CD4-positive, alpha-beta T cell (primary cell): ENCODE measurements at regions not wholly inside any gene's neighbourhood (a gene's known extent, or its start where the extent isn't known, plus 50 kb on each side); places are given as distances from the start of the nearest gene placed in this dataset.

Experiments used
- ATAC-seq: fragments of 200-7000 bp; cut with Tn5 transposase; one replicate; pipeline ENCODE4 v1.10.0; 2022; ENCODE audit warnings: mild to moderate bottlenecking; ENCODE audit not compliant: poor library complexity
- CTCF ChIA-PET: fragments of 350-600 bp; sonication (Branson Sonifier 250); formaldehyde crosslinking; loops from one replicate; lab custom pipeline; 2021; ENCODE audit warnings: antibody characterized with exemption, inconsistent platforms; lab: Charles Lee
- POLR2A ChIA-PET: fragments of 350-600 bp; sonication (Branson Sonifier 250); formaldehyde crosslinking; loops from one replicate; lab custom pipeline; 2021; ENCODE audit warnings: antibody characterized with exemption, inconsistent platforms; lab: Charles Lee
- DNase-seq, 14 experiments: peaks; one replicate each; pipeline ENCODE4 v3.0.0-alpha.2; 2013 to 2020; ENCODE audit warnings: mixed read lengths in 2 of 14
- H3K27ac ChIP-seq, 2 donors: one replicate each; pipeline versions ENCODE4 v1.5.1 to v1.7.0; 2013; ENCODE audit warnings: low read length in 2 of 2, low read depth in 1 of 2, mild to moderate bottlenecking in 1 of 2
- H3K27me3 ChIP-seq, 2 experiments: 1 replicate in 1 of 2; 2 replicates in 1 of 2; pipeline versions ENCODE4 v1.6.1 to v1.7.0; 2013; ENCODE audit warnings: low read length in 2 of 2, control low read depth in 1 of 2, mild to moderate bottlenecking in 1 of 2, moderate library complexity in 1 of 2; ENCODE audit not compliant: insufficient read depth in 2 of 2, control insufficient read depth in 1 of 2
- H3K36me3 ChIP-seq: one replicate; pipeline ENCODE4 v1.6.1; 2013; ENCODE audit warnings: low read length, control low read depth; ENCODE audit not compliant: insufficient read depth
- H3K4me1 ChIP-seq: one replicate; pipeline ENCODE4 v1.6.1; 2013; ENCODE audit warnings: low read length, control low read depth; ENCODE audit not compliant: insufficient read depth
- H3K4me3 ChIP-seq: one replicate; pipeline ENCODE4 v1.5.1; 2013; ENCODE audit warnings: mild to moderate bottlenecking, low read length, moderate library complexity
- H3K9me3 ChIP-seq, 2 experiments: 1 replicate in 1 of 2; 2 replicates in 1 of 2; pipeline versions ENCODE4 v1.6.1 to v1.7.0; 2013; ENCODE audit warnings: low read length in 2 of 2, mild to moderate bottlenecking in 2 of 2, control low read depth in 1 of 2, moderate library complexity in 1 of 2; ENCODE audit not compliant: control insufficient read depth in 1 of 2, insufficient read depth in 1 of 2
- H3K27ac Mint-ChIP-seq: one replicate; pipeline ENCODE4 v1.8.0; 2020; ENCODE audit warnings: mixed read lengths
- H3K27me3 Mint-ChIP-seq: one replicate; pipeline ENCODE4 v1.8.0; 2021; ENCODE audit warnings: mixed read lengths
- H3K36me3 Mint-ChIP-seq: one replicate; pipeline ENCODE4 v1.8.0; 2021; ENCODE audit warnings: low read depth, mixed read lengths
- H3K4me1 Mint-ChIP-seq: one replicate; pipeline ENCODE4 v1.8.0; 2021; ENCODE audit warnings: low read depth, mixed read lengths
- H3K4me3 Mint-ChIP-seq: one replicate; pipeline ENCODE4 v1.8.0; 2020; ENCODE audit warnings: mild to moderate bottlenecking, mixed read lengths
- H3K9me3 Mint-ChIP-seq: one replicate; pipeline ENCODE4 v1.8.0; 2020; ENCODE audit warnings: mixed read lengths
- intact Hi-C, 2 experiments: fragments of 100-400 bp; cut with DNase I in 1 of 2; cut with micrococcal nuclease in 1 of 2; formaldehyde crosslinking; loops; one replicate each; pipeline versions ENCODE4 v1.15.1 to v1.9.0; 2023 to 2025; cut with DNase I, micrococcal nuclease
- TF ChIP-seq, protein P1 (sequence below): fragments of 200-600 bp; IDR thresholded peaks from one replicate; pipeline ENCODE4 v1.8.0; 2022; ENCODE audit warnings: antibody characterized with exemption, mild to moderate bottlenecking

DNA sequence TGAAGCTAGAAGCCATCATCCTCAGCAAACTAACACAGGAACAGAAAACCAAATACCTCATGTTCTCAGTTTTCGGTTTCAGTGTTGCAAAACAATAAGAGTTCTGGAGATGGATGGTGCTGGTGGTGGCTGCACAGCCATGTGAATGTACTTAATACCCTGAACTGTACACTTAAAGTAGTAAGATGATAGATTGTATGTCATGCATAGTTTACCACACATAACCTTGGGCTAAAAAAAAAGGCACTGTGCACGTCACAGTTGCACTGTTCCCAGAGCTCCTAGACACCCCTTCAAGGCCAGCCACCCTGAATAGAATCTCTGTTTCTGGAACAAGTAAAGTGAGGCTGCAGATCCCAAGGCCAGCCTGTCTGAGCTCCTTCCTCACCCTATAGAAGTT, 243.3 kb upstream of the IGF1R start:
- no peak overlapping the region for H3K27ac Mint-ChIP-seq
- ATAC-seq, result no peak
- no peaks in the 10 kb centered on the region for H3K36me3 ChIP-seq
- H3K9me3 Mint-ChIP-seq, result peaks cover 2% of the 10 kb centered on the region
- H3K4me1 Mint-ChIP-seq, result no peaks in the 10 kb centered on the region
- H3K27ac ChIP-seq, result no peak overlapping the region
- no peak overlapping the region for H3K4me3 Mint-ChIP-seq
- peaks cover 0 to 3% of the 10 kb centered on the region in 2 experiments for H3K9me3 ChIP-seq
- H3K4me3 ChIP-seq, result no peak overlapping the region
- peaks cover 0 to 2% of the 10 kb centered on the region in 2 experiments for H3K27me3 ChIP-seq
- ChIA-PET CTCF (no interaction called here), POLR2A (no interaction called here)
- intact Hi-C loops, result no loop called here
- TF ChIP-seq, protein P1, sequence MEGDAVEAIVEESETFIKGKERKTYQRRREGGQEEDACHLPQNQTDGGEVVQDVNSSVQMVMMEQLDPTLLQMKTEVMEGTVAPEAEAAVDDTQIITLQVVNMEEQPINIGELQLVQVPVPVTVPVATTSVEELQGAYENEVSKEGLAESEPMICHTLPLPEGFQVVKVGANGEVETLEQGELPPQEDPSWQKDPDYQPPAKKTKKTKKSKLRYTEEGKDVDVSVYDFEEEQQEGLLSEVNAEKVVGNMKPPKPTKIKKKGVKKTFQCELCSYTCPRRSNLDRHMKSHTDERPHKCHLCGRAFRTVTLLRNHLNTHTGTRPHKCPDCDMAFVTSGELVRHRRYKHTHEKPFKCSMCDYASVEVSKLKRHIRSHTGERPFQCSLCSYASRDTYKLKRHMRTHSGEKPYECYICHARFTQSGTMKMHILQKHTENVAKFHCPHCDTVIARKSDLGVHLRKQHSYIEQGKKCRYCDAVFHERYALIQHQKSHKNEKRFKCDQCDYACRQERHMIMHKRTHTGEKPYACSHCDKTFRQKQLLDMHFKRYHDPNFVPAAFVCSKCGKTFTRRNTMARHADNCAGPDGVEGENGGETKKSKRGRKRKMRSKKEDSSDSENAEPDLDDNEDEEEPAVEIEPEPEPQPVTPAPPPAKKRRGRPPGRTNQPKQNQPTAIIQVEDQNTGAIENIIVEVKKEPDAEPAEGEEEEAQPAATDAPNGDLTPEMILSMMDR, result no peak
- H3K36me3 Mint-ChIP-seq, result no peaks in the 10 kb centered on the region
- H3K27me3 Mint-ChIP-seq, result peaks cover 20% of the 10 kb centered on the region
- H3K4me1 ChIP-seq, result no peaks in the 10 kb centered on the region
- no peak for DNase-seq

DNA sequence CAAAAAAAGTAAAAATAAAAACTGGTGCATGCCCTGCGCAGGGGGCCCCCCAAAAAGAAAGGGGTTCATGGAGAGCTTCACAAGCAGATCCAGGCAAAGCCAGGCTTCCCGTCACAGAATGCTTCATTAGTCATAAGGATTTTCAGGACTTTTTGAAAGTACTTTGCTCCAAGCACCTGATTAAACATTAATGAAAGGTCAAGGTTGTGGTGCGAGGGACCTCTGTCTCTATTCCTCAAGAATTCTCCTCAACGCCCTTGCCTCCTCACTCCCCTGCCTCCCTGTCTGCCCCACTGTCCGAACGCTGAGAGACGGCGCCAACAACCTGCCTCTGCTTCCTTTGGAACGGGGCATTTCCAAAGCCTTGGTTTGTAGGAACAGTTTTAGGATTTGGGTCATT, 240.1 kb upstream of the IGF1R start:
- intact Hi-C loops, result no loop called here
- Mint-ChIP-seq H3K4me3 (no peak overlapping the region), H3K9me3 (peaks cover 2% of the 10 kb centered on the region), H3K4me1 (no peaks in the 10 kb centered on the region), H3K27me3 (peaks cover 20% of the 10 kb centered on the region), H3K27ac (no peak overlapping the region), H3K36me3 (no peaks in the 10 kb centered on the region)
- peaks cover 0 to 3% of the 10 kb centered on the region in 2 experiments for H3K9me3 ChIP-seq
- POLR2A ChIA-PET, result no interaction called here
- ATAC-seq (no peak), DNase-seq (no peak)
- no peak overlapping the region for H3K4me3 ChIP-seq
- no peak overlapping the region for H3K27ac ChIP-seq
- H3K36me3 ChIP-seq, result no peaks in the 10 kb centered on the region
- CTCF ChIA-PET, result no interaction called here
- H3K4me1 ChIP-seq, result no peaks in the 10 kb centered on the region
- H3K27me3 ChIP-seq, result no peaks in the 10 kb centered on the region
- TF ChIP-seq, protein P1, result no peak

DNA sequence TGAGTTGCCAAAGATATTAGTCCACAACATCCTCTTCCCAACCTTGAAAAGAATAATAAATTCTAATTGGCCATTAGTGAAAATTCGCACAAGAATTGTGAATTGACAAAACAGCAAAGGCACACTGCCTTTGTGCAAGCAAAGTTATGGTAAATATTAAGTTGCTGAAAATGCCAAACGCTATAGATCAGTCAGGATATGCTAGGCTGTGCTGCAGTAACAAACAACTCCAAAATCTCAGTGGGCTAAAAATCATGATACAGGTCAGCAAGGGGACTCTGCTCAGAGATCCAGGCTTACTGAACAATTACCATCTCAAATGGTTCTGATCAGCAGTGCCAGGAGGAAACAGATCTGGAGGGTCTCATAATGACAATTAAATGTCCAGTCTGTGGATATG, 238.0 kb upstream of the IGF1R start:
- ChIA-PET CTCF (no interaction called here), POLR2A (no interaction called here)
- Histone ChIP-seq H3K4me1 (no peaks in the 10 kb centered on the region), H3K36me3 (no peaks in the 10 kb centered on the region), H3K27ac (no peak overlapping the region), H3K27me3 (no peaks in the 10 kb centered on the region), H3K4me3 (no peak overlapping the region), H3K9me3 (no peaks in the 10 kb centered on the region)
- intact Hi-C loops, result no loop called here
- DNase-seq, result no peak
- TF ChIP-seq, protein P1, result no peak
- Mint-ChIP-seq H3K27me3 (peaks cover 14% of the 10 kb centered on the region), H3K36me3 (no peaks in the 10 kb centered on the region), H3K9me3 (peaks cover 2% of the 10 kb centered on the region), H3K27ac (no peak overlapping the region), H3K4me1 (no peaks in the 10 kb centered on the region), H3K4me3 (no peak overlapping the region)
- ATAC-seq, result no peak
